ENCODE measurements at regions not wholly inside any gene's neighbourhood (a gene's known extent, or its start where the extent isn't known, plus 50 kb on each side); places are given as distances from the start of the nearest gene placed in this dataset.
"Not testable (repeated sequence)": the region's sequence is repeated elsewhere in the genome, so short reads cannot be mapped to it uniquely, and the experiment has no call there.

DNA sequence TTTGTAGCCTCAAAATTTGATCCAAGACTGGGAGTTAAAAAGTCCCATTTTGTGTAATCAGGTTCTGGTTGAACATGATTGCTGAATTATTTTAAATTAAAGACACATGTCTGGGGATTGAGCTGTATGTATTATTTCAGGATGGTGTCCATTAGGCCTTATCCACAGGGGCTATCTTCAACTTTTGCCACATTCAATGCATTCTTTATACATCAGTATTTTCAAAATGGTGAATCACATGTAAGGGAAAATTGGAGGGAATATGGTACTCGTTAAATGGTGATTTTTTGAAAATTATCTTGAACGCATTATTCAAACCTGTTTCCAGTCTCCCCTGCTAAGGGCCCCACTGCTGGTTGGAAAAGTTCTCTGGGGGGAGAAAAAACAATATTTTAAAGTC lies 367.7 kb upstream of the NPVF start:
- Histone ChIP-seq H3K27me3 (ENCODE audit: control insufficient read depth, insufficient read depth, low read length) (no peaks in the 10 kb centered on the region), H3K27ac (ENCODE audit: low read length) (no peak overlapping the region), H3K9me3 (ENCODE audit: control insufficient read depth, low read depth, low read length) (no peaks in the 10 kb centered on the region), H3K9ac (ENCODE audit: low read length) (no peak overlapping the region), H3K36me3 (ENCODE audit: control insufficient read depth, low read depth, low read length) (no peaks in the 10 kb centered on the region), H3K4me1 (ENCODE audit: control insufficient read depth, low read depth, low read length) (no peaks in the 10 kb centered on the region), H3K4me3 (ENCODE audit: low read length) (no peak overlapping the region)

DNA sequence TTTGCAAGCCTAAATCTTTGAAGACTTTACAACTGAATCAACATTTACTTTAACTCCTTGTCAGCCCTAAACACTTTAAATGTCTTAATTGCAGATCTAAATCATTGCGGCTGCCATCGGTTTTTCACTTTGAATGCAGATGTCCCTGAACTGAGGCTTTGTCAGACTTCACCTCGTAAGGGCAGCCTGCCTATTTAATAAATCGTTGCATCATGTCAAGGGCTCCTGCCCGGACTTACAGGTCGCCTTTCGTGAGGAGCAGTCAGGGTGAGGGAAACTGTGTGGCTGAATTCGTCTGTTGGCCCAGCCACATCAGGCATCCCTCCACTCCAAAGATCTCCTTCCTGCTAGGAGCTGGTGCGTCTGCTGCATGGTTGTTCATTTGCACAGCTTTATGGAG lies 368.2 kb upstream of the NPVF start:
- Histone ChIP-seq H3K27me3 (ENCODE audit: control insufficient read depth, insufficient read depth, low read length) (no peaks in the 10 kb centered on the region), H3K9me3 (ENCODE audit: control insufficient read depth, low read depth, low read length) (no peaks in the 10 kb centered on the region), H3K4me1 (ENCODE audit: control insufficient read depth, low read depth, low read length) (no peaks in the 10 kb centered on the region), H3K27ac (ENCODE audit: low read length) (no peak overlapping the region), H3K4me3 (ENCODE audit: low read length) (no peak overlapping the region), H3K36me3 (ENCODE audit: control insufficient read depth, low read depth, low read length) (no peaks in the 10 kb centered on the region), H3K9ac (ENCODE audit: low read length) (no peak overlapping the region)

DNA sequence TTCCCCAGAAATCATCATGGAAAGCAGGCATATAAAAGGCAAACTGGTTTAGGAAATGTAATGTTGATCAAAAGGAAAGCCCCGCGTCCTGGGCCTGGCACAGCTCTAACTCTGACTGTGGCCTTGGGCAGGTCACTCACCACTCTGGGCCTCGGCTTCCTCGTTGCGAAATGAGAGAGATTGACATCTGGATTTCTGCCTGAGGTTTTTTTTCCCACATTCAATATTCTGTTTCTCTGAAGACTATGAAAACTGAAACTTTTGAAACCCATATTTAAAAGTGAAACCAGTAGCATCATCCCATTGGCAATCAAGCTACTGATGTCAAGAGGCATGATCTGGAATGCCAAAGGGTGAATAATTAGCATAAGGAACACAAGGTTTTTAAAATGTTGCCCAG lies 369.7 kb upstream of the NPVF start:
- no peak overlapping the region for H3K9ac ChIP-seq (ENCODE audit: low read length)
- no peaks in the 10 kb centered on the region for H3K4me1 ChIP-seq (ENCODE audit: control insufficient read depth, low read depth, low read length)
- H3K36me3 ChIP-seq (ENCODE audit: control insufficient read depth, low read depth, low read length): no peaks in the 10 kb centered on the region
- H3K4me3 ChIP-seq (ENCODE audit: low read length): no peak overlapping the region
- H3K27ac ChIP-seq (ENCODE audit: low read length): no peak overlapping the region
- no peaks in the 10 kb centered on the region for H3K27me3 ChIP-seq (ENCODE audit: control insufficient read depth, insufficient read depth, low read length)
- H3K9me3 ChIP-seq (ENCODE audit: control insufficient read depth, low read depth, low read length): no peaks in the 10 kb centered on the region

DNA sequence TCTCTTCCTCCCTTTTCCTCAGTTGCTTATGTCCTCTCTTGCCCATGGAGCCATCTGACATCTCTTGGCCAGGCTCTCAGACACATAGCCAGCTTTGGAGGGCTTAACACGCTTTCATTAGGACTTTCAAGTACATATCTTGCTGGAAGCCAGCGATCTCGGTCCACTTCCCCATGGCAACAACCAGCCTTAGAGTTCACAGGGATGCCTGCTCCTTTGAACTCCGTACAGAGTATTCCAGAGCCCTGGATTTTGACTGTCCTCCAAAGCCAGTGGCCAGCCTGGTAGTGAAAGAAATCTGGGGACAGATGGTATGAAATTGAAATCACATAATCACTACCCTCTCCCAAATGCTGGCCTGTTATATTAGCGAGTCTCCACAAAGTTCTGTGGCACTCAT lies 370.5 kb upstream of the NPVF start:
- Histone ChIP-seq H3K27ac (ENCODE audit: low read length) (no peak overlapping the region), H3K9ac (ENCODE audit: low read length) (no peak overlapping the region), H3K4me3 (ENCODE audit: low read length) (no peak overlapping the region), H3K27me3 (ENCODE audit: control insufficient read depth, insufficient read depth, low read length) (no peaks in the 10 kb centered on the region), H3K36me3 (ENCODE audit: control insufficient read depth, low read depth, low read length) (no peaks in the 10 kb centered on the region), H3K4me1 (ENCODE audit: control insufficient read depth, low read depth, low read length) (no peaks in the 10 kb centered on the region), H3K9me3 (ENCODE audit: control insufficient read depth, low read depth, low read length) (no peaks in the 10 kb centered on the region)

DNA sequence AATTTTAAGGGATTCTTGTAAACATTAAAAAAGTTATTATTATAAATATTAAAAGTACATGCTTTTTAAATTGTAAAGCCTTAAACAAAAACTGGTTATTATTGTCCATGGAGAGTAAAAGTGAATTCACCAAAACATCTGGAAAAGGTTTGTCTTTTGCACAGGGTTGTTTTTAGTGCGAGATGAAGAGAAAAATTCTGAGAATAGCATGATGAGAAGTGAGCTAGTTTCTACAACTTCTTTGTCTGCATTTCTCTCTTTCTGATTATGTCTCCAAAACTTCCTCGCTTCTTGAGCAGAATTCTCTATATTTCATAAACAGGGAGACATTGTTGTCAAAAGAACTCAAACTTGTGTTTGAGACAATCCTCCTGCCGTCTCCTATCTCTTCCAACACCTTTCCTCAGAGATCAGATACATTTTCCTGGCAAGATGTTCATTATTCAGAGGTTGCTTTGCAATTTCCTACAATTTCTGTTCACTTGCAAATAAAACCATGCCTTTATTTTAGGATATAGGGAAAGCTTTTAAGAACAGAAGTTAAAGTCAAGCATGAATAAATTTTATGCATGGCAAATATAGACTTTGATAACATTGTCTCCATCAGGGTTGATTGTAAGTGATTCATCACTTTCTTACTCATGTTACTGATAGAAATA lies 372.1 kb upstream of the NPVF start:
- H3K27me3 ChIP-seq (ENCODE audit: control insufficient read depth, insufficient read depth, low read length): no peaks in the 10 kb centered on the region
- no peak overlapping the region for H3K27ac ChIP-seq (ENCODE audit: low read length)
- H3K4me1 ChIP-seq (ENCODE audit: control insufficient read depth, low read depth, low read length): no peaks in the 10 kb centered on the region
- no peaks in the 10 kb centered on the region for H3K36me3 ChIP-seq (ENCODE audit: control insufficient read depth, low read depth, low read length)
- no peak overlapping the region for H3K4me3 ChIP-seq (ENCODE audit: low read length)
- H3K9ac ChIP-seq (ENCODE audit: low read length): no peak overlapping the region
- no peaks in the 10 kb centered on the region for H3K9me3 ChIP-seq (ENCODE audit: control insufficient read depth, low read depth, low read length)

DNA sequence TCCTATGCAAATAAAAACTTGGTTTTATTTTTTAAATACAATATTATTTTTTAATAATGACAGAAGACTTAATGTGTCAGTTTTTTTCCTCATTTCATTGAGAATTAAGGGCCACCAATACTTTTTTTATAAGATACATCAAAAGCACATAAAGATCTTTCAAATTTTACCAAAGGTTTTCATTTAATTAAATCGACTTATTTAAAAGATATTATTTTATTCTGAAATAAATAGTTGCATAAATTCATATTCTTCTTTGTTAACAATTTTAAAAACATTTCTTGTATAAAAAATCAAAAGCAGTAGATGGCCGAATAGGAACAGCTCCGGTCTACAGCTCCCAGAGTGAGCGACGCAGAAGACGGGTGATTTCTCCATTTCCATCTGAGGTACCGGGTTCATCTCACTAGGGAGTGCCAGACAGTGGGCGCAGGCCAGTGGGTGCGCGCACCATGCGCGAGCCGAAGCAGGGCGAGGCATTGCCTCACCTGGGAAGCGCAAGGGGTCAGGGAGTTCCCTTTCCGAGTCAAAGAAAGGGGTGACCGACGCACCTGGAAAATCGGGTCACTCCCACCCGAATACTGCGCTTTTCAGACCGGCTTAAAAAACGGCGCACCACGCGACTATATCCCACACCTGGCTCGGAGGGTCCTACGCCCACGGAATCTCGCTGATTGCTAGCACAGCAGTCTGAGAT lies 374.6 kb upstream of the NPVF start:
- not testable (repeated sequence) for H3K27me3 ChIP-seq (ENCODE audit: control insufficient read depth, insufficient read depth, low read length); H3K36me3 ChIP-seq (ENCODE audit: control insufficient read depth, low read depth, low read length); H3K4me1 ChIP-seq (ENCODE audit: control insufficient read depth, low read depth, low read length); H3K9me3 ChIP-seq (ENCODE audit: control insufficient read depth, low read depth, low read length); H3K27ac ChIP-seq (ENCODE audit: low read length)
- peak overlapping the region; percentile 44 for H3K4me3 ChIP-seq (ENCODE audit: low read length)
- peak overlapping the region; percentile 36 for H3K9ac ChIP-seq (ENCODE audit: low read length)

DNA sequence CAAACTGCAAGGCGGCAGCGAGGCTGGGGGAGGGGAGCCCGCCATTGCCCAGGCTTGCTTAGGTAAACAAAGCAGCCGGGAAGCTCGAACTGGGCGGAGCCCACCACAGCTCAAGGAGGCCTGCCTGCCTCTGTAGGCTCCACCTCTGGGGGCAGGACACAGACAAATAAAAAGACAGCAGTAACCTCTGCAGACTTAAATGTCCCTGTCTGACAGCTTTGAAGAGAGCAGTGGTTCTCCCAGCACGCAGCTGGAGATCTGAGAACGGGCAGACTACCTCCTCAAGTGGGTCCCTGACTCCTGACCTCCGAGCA lies 375.1 kb upstream of the NPVF start:
- not testable (repeated sequence) for H3K4me1 ChIP-seq (ENCODE audit: control insufficient read depth, low read depth, low read length); H3K36me3 ChIP-seq (ENCODE audit: control insufficient read depth, low read depth, low read length); H3K9me3 ChIP-seq (ENCODE audit: control insufficient read depth, low read depth, low read length); H3K27ac ChIP-seq (ENCODE audit: low read length); H3K27me3 ChIP-seq (ENCODE audit: control insufficient read depth, insufficient read depth, low read length)
- Histone ChIP-seq H3K4me3 (ENCODE audit: low read length) (peak overlapping the region; percentile 44), H3K9ac (ENCODE audit: low read length) (peak overlapping the region; percentile 36)

DNA sequence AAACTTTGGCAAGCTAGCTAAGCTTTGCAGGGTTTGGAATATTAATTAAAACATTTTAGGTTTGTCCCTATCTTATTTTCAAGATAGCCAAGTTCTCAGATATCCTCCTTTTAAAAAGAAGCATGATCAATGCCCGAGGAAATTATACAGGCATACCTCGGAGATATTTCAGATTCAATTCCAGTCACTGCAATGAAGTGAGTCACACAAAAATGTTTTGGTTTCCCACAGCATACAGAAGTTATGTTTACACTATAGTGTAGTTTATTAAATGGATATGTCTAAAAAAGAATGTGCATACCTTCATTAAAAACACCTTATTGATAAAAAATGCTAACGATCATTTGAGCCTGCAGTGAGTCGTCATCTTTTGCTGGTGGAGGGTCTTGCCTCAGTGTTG lies 382.9 kb upstream of the NPVF start:
- Histone ChIP-seq H3K36me3 (ENCODE audit: control insufficient read depth, low read depth, low read length) (no peaks in the 10 kb centered on the region), H3K4me3 (ENCODE audit: low read length) (no peak overlapping the region), H3K9me3 (ENCODE audit: control insufficient read depth, low read depth, low read length) (no peaks in the 10 kb centered on the region), H3K27me3 (ENCODE audit: control insufficient read depth, insufficient read depth, low read length) (no peaks in the 10 kb centered on the region), H3K27ac (ENCODE audit: low read length) (no peak overlapping the region), H3K4me1 (ENCODE audit: control insufficient read depth, low read depth, low read length) (no peaks in the 10 kb centered on the region), H3K9ac (ENCODE audit: low read length) (no peak overlapping the region)

DNA sequence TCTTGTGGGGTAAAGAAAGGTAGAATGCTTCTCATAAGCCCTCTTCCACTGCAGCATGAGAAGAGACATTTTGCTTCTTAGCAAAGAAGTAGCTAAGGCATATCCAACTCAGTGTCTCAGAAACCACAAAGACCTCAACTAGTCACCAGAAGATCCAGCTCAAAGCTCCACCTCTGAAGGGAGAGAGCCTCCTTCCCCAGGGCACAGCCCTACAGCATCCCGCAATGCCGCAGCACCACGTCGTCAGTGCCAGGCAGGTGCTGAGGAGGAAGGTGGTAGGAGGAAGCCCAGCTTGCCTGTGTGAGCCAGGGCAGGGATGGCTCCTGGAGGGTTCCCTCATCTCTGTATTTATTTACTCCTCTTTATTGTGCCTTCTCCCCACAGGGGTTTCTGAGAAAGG lies 385.6 kb upstream of the NPVF start:
- no peaks in the 10 kb centered on the region for H3K4me1 ChIP-seq (ENCODE audit: control insufficient read depth, low read depth, low read length)
- H3K36me3 ChIP-seq (ENCODE audit: control insufficient read depth, low read depth, low read length): no peaks in the 10 kb centered on the region
- H3K27ac ChIP-seq (ENCODE audit: low read length): no peak overlapping the region
- H3K4me3 ChIP-seq (ENCODE audit: low read length): no peak overlapping the region
- no peaks in the 10 kb centered on the region for H3K27me3 ChIP-seq (ENCODE audit: control insufficient read depth, insufficient read depth, low read length)
- H3K9me3 ChIP-seq (ENCODE audit: control insufficient read depth, low read depth, low read length): no peaks in the 10 kb centered on the region
- no peak overlapping the region for H3K9ac ChIP-seq (ENCODE audit: low read length)

DNA sequence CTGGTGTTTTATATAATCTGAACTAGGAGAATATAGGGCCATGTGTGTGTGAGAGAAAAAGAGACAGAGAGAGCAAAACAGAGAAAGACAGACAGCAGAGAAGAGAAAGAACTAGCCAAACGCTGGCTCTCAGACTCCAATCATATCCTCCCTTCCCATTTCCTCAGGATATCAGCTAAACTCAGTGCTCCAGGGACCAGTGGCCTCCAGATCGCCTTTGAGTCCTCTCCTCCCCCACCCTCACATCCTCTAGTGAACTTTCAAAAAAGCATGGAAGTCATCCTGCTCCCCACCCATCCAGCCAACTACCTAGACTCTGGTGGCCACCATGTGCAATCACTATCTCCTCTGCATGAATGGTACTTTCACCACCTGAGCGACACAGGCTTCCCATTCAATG lies 386.1 kb upstream of the NPVF start:
- Histone ChIP-seq H3K9me3 (ENCODE audit: control insufficient read depth, low read depth, low read length) (no peaks in the 10 kb centered on the region), H3K27ac (ENCODE audit: low read length) (no peak overlapping the region), H3K4me3 (ENCODE audit: low read length) (no peak overlapping the region), H3K27me3 (ENCODE audit: control insufficient read depth, insufficient read depth, low read length) (no peaks in the 10 kb centered on the region), H3K4me1 (ENCODE audit: control insufficient read depth, low read depth, low read length) (no peaks in the 10 kb centered on the region), H3K9ac (ENCODE audit: low read length) (no peak overlapping the region), H3K36me3 (ENCODE audit: control insufficient read depth, low read depth, low read length) (no peaks in the 10 kb centered on the region)

DNA sequence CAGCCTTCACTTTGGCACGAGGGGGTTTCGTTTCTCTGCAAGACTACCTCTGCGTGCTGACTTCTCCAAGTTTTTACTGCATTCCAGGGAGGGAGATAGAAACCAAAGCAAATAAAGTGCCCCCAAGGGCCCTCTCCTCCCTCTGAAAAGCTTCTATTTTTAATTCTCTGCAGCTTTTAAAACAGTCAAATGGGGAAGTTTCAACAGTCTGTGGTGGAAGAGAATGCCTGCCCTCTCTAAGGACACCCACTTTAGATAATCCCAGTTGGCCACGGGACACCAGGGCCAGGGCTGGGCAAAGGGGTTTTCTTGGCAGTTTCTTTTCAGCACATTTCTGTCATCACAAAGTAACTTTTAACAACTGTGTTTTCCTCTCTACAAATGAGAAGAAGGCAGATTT lies 386.7 kb upstream of the NPVF start:
- Histone ChIP-seq H3K27ac (ENCODE audit: low read length) (no peak overlapping the region), H3K9ac (ENCODE audit: low read length) (no peak overlapping the region), H3K27me3 (ENCODE audit: control insufficient read depth, insufficient read depth, low read length) (no peaks in the 10 kb centered on the region), H3K36me3 (ENCODE audit: control insufficient read depth, low read depth, low read length) (no peaks in the 10 kb centered on the region), H3K4me1 (ENCODE audit: control insufficient read depth, low read depth, low read length) (no peaks in the 10 kb centered on the region), H3K9me3 (ENCODE audit: control insufficient read depth, low read depth, low read length) (no peaks in the 10 kb centered on the region), H3K4me3 (ENCODE audit: low read length) (no peak overlapping the region)

DNA sequence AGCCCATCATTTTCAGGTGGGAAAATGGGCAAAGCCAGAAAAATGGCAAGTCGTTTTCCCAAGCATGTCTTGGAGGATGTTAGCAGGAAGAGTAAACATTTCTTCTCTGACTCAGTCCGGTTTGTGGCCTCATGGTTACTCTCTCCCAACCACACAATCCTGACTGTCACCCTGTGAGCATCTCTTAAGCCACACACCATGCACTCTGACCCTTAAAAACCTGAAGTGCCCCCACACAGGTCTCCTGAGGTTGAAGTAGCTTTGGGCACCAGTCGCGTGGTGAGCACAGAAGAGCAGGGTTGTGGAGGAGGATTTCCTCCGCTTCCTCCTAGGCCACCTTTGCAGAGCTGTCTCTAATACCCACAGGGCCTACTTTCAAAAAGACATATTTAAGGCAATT lies 387.3 kb upstream of the NPVF start:
- Histone ChIP-seq H3K9ac (ENCODE audit: low read length) (no peak overlapping the region), H3K27ac (ENCODE audit: low read length) (no peak overlapping the region), H3K36me3 (ENCODE audit: control insufficient read depth, low read depth, low read length) (no peaks in the 10 kb centered on the region), H3K27me3 (ENCODE audit: control insufficient read depth, insufficient read depth, low read length) (no peaks in the 10 kb centered on the region), H3K9me3 (ENCODE audit: control insufficient read depth, low read depth, low read length) (no peaks in the 10 kb centered on the region), H3K4me3 (ENCODE audit: low read length) (no peak overlapping the region), H3K4me1 (ENCODE audit: control insufficient read depth, low read depth, low read length) (no peaks in the 10 kb centered on the region)
